HCT116 (cell line): ENCODE measurements at regions not wholly inside any gene's neighbourhood (a gene's known extent, or its start where the extent isn't known, plus 50 kb on each side); places are given as distances from the start of the nearest gene placed in this dataset.

Experiments
- ATAC-seq: fragments of 200-7000 bp; cut with Tn5 transposase; 2 replicates; pipeline ENCODE4 v1.9.1; 2020; ENCODE audit warnings: mild to moderate bottlenecking, moderate library complexity
- BruUV-seq: library from RNA; stranded (reverse); fragments of 400-500 nt; replicated peaks from 2 replicates; lab custom pipeline; 2021; lab: Mats Ljungman, UMichigan
- CTCF ChIA-PET: fragments of 300-600 bp; sonication (Branson Sonifier 250); formaldehyde crosslinking; loops from one replicate; lab custom pipeline; 2021; ENCODE audit warnings: antibody characterized with exemption; lab: Charles Lee
- POLR2A ChIA-PET: fragments of 300-600, 350-600 bp; sonication (Branson Sonifier 250); formaldehyde crosslinking; loops from one replicate; lab custom pipeline; 2021; ENCODE audit warnings: antibody characterized with exemption; lab: Charles Lee
- RAD21 ChIA-PET, 2 experiments: fragments of 300-600 bp; sonication (Branson Sonifier 250); formaldehyde crosslinking; loops; one replicate each; lab custom pipeline; 2023; ENCODE audit warnings: low total read pairs in 2 of 2; ENCODE audit not compliant: uncharacterized antibody in 2 of 2, unreplicated experiment in 2 of 2, low non-redundant PET in 1 of 2; lab: Charles Lee
- DNase-seq: peaks from one replicate; pipeline ENCODE4 v3.0.0-alpha.2; 2010; ENCODE audit warnings: low read depth, low spot score
- H2AFZ ChIP-seq: fragments of 200-600 bp; shearing (Covaris generic), sonication (generic); 2 replicates; pipeline ENCODE4 v1.6.1; 2017; ENCODE audit warnings: low read depth, mixed run types, mixed read lengths, antibody characterized with exemption, low read length; ENCODE audit not compliant: poor library complexity, severe bottlenecking
- H3K27ac ChIP-seq: 2 replicates; pipeline ENCODE4 v1.5.1; 2012; ENCODE audit warnings: low read depth, low read length
- H3K27me3 ChIP-seq: fragments of 200-600 bp; sonication (generic); 2 replicates; pipeline ENCODE4 v1.6.1; 2016; ENCODE audit warnings: mixed run types, low read length, mixed read lengths; ENCODE audit not compliant: insufficient read depth
- H3K36me3 ChIP-seq, 2 experiments: fragments of 200-500 bp in 1 of 2; fragments of 200-600 bp in 1 of 2; sonication (Bioruptor generic) in 1 of 2; sonication (generic) in 1 of 2; 2 replicates each; pipeline versions ENCODE4 v1.5.1 to v1.6.1; 2014 to 2016; ENCODE audit warnings: low read length in 2 of 2, inconsistent platforms in 1 of 2, mixed read lengths in 1 of 2, mixed run types in 1 of 2; ENCODE audit not compliant: insufficient read depth in 2 of 2, control insufficient read depth in 1 of 2
- H3K4me1 ChIP-seq, 2 experiments: fragments of 200-600 bp in 1 of 2; sonication (generic) in 1 of 2; 2 replicates each; pipeline versions ENCODE4 v1.5.1 to v1.6.1; 2012 to 2017; ENCODE audit warnings: low read length in 2 of 2, inconsistent platforms in 1 of 2, mild to moderate bottlenecking in 1 of 2, mixed read lengths in 1 of 2, mixed run types in 1 of 2, moderate library complexity in 1 of 2; ENCODE audit not compliant: insufficient read depth in 2 of 2, control insufficient read depth in 1 of 2
- H3K4me2 ChIP-seq: fragments of 200-600 bp; sonication (generic); 2 replicates; pipeline ENCODE4 v1.6.1; 2017; ENCODE audit warnings: mixed run types, low read length, mixed read lengths
- H3K4me3 ChIP-seq, 2 experiments: fragments of 200-600 bp in 1 of 2; sonication (generic) in 1 of 2; replicated peaks in 1 of 2; 2 replicates each; pipeline ENCODE4 v1.5.1; 2011 to 2016; ENCODE audit warnings: low read length in 2 of 2, control low read depth in 1 of 2, low read depth in 1 of 2, mild to moderate bottlenecking in 1 of 2, mixed read lengths in 1 of 2, mixed run types in 1 of 2
- H3K79me2 ChIP-seq: fragments of 200-600 bp; sonication (generic); 2 replicates; pipeline ENCODE4 v1.6.1; 2017; ENCODE audit warnings: mild to moderate bottlenecking, mixed run types, low read length, moderate library complexity, mixed read lengths; ENCODE audit not compliant: insufficient read depth
- H3K9ac ChIP-seq: fragments of 200-600 bp; sonication (generic); 2 replicates; pipeline ENCODE4 v1.6.1; 2016; ENCODE audit warnings: low read length, mixed read lengths
- H3K9me2 ChIP-seq: fragments of 200-600 bp; sonication (generic), shearing (Covaris generic); 2 replicates; pipeline ENCODE4 v1.6.1; 2017; ENCODE audit warnings: mixed run types, mild to moderate bottlenecking, moderate library complexity; ENCODE audit not compliant: insufficient read depth
- H3K9me3 ChIP-seq, 2 experiments: fragments of 200-500 bp in 1 of 2; fragments of 200-600 bp in 1 of 2; sonication (Bioruptor generic) in 1 of 2; sonication (generic) in 1 of 2; 2 replicates each; pipeline ENCODE4 v1.6.1; 2014 to 2017; ENCODE audit warnings: low read length in 2 of 2, mixed read lengths in 2 of 2, inconsistent platforms in 1 of 2, low read depth in 1 of 2, mild to moderate bottlenecking in 1 of 2, mixed run types in 1 of 2, moderate library complexity in 1 of 2; ENCODE audit not compliant: control insufficient read depth in 1 of 2, insufficient read depth in 1 of 2
- H4K20me1 ChIP-seq: fragments of 200-600 bp; sonication (generic), shearing (Covaris generic); 2 replicates; pipeline ENCODE4 v1.6.1; 2017; ENCODE audit warnings: mixed run types, mild to moderate bottlenecking, moderate library complexity; ENCODE audit not compliant: insufficient read depth
- ATF3 ChIP-seq: IDR thresholded peaks from 2 replicates; pipeline ENCODE4 v1.6.1; 2012
- CEBPB ChIP-seq: IDR thresholded peaks from 2 replicates; pipeline ENCODE4 v1.6.1; 2012; ENCODE audit warnings: low read depth
- EGR1 ChIP-seq: IDR thresholded peaks from 2 replicates; pipeline ENCODE4 v1.6.1; 2012; ENCODE audit warnings: low read depth
- ELF1 ChIP-seq: IDR thresholded peaks from 2 replicates; pipeline ENCODE4 v1.6.1; 2012; ENCODE audit warnings: low read depth, borderline replicate concordance
- EZH2 ChIP-seq: fragments of 200-600 bp; sonication (generic); IDR thresholded peaks from 2 replicates; pipeline ENCODE4 v1.6.1; 2017; ENCODE audit warnings: antibody characterized with exemption, mixed run types
- FOSL1 ChIP-seq: IDR thresholded peaks from 2 replicates; pipeline ENCODE4 v1.6.1; 2012; ENCODE audit warnings: low read depth
- JUND ChIP-seq: IDR thresholded peaks from 2 replicates; pipeline ENCODE4 v1.6.1; 2012
- MAX ChIP-seq: IDR thresholded peaks from 2 replicates; pipeline ENCODE4 v1.6.1; 2012
- POLR2A ChIP-seq: IDR thresholded peaks from 2 replicates; pipeline ENCODE4 v1.7.0; 2011; ENCODE audit warnings: borderline replicate concordance; ENCODE audit not compliant: insufficient read depth, insufficient read length; ENCODE audit errors: extremely low read depth
- POLR2AphosphoS5 ChIP-seq: IDR thresholded peaks from 2 replicates; pipeline ENCODE4 v1.6.1; 2011; ENCODE audit warnings: mild to moderate bottlenecking, low read depth, low read length, moderate library complexity
- RAD21 ChIP-seq: IDR thresholded peaks from 2 replicates; pipeline ENCODE4 v1.6.1; 2012; ENCODE audit warnings: low read depth, mild to moderate bottlenecking
- SP1 ChIP-seq: IDR thresholded peaks from 2 replicates; pipeline ENCODE4 v1.6.1; 2012; ENCODE audit warnings: low read depth
- SRF ChIP-seq: IDR thresholded peaks from 2 replicates; pipeline ENCODE4 v1.6.1; 2012; ENCODE audit warnings: low read depth
- YY1 ChIP-seq: IDR thresholded peaks from 2 replicates; pipeline ENCODE4 v1.6.1; 2011; ENCODE audit warnings: low read length, low read depth, moderate library complexity, mild to moderate bottlenecking; ENCODE audit not compliant: insufficient replicate concordance; ENCODE audit errors: extremely low read depth
- ZBTB33 ChIP-seq: IDR thresholded peaks from 2 replicates; pipeline ENCODE4 v1.6.1; 2011; ENCODE audit warnings: mild to moderate bottlenecking, low read length, moderate library complexity; ENCODE audit not compliant: insufficient replicate concordance; ENCODE audit errors: extremely low read depth
- ZNF274 ChIP-seq: fragments of 200-500 bp; sonication (Bioruptor generic); IDR thresholded peaks from 2 replicates; pipeline ENCODE4 v1.6.1; 2014; ENCODE audit warnings: mild to moderate bottlenecking, low read depth, low read length, inconsistent platforms
- intact Hi-C: fragments of 100-400 bp; cut with micrococcal nuclease; formaldehyde crosslinking; loops from 2 replicates; pipeline ENCODE4 v1.10.0; 2022
- TF ChIP-seq, protein P1 (sequence below): IDR thresholded peaks from 2 replicates; pipeline ENCODE4 v1.6.1; 2012; ENCODE audit warnings: low read depth

GRCh38 chr6:134438837-134439236 lies 120.9 kb upstream of the SGK1 start:
- H3K4me1 ChIP-seq = peaks cover 0 to 20% of the 10 kb centered on the region in 2 experiments; a peak in 2 of 4 replicates
- no TSS peak for BruUV-seq
- H3K27ac ChIP-seq = no peak overlapping the region
- H4K20me1 ChIP-seq = no peaks in the 10 kb centered on the region
- no peaks in the 10 kb centered on the region for H3K9me3 ChIP-seq
- RAD21 ChIA-PET = no interaction called here
- DNase-seq (no peak), ATAC-seq (no peak)
- intact Hi-C loops = no loop called here
- H3K36me3 ChIP-seq = no peaks in the 10 kb centered on the region
- TF ChIP-seq POLR2A (no peak), MAX (no peak), SP1 (no peak), EZH2 (no peak), YY1 (no peak), ZBTB33 (no peak), ELF1 (no peak), SRF (no peak), EGR1 (no peak), FOSL1 (no peak), JUND (no peak), ATF3 (no peak), RAD21 (no peak), CEBPB (no peak), ZNF274 (no peak), POLR2AphosphoS5 (no peak)
- TF ChIP-seq, protein P1, sequence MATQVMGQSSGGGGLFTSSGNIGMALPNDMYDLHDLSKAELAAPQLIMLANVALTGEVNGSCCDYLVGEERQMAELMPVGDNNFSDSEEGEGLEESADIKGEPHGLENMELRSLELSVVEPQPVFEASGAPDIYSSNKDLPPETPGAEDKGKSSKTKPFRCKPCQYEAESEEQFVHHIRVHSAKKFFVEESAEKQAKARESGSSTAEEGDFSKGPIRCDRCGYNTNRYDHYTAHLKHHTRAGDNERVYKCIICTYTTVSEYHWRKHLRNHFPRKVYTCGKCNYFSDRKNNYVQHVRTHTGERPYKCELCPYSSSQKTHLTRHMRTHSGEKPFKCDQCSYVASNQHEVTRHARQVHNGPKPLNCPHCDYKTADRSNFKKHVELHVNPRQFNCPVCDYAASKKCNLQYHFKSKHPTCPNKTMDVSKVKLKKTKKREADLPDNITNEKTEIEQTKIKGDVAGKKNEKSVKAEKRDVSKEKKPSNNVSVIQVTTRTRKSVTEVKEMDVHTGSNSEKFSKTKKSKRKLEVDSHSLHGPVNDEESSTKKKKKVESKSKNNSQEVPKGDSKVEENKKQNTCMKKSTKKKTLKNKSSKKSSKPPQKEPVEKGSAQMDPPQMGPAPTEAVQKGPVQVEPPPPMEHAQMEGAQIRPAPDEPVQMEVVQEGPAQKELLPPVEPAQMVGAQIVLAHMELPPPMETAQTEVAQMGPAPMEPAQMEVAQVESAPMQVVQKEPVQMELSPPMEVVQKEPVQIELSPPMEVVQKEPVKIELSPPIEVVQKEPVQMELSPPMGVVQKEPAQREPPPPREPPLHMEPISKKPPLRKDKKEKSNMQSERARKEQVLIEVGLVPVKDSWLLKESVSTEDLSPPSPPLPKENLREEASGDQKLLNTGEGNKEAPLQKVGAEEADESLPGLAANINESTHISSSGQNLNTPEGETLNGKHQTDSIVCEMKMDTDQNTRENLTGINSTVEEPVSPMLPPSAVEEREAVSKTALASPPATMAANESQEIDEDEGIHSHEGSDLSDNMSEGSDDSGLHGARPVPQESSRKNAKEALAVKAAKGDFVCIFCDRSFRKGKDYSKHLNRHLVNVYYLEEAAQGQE = no peak
- POLR2A ChIA-PET = no interaction called here
- H3K4me3 ChIP-seq = no peak overlapping the region
- no peaks in the 10 kb centered on the region for H3K79me2 ChIP-seq
- no peaks in the 10 kb centered on the region for H3K27me3 ChIP-seq
- H3K4me2 ChIP-seq = no peak overlapping the region
- H3K9ac ChIP-seq = no peak overlapping the region
- no peaks in the 10 kb centered on the region for H3K9me2 ChIP-seq
- CTCF ChIA-PET = no interaction called here
- H2AFZ ChIP-seq = no peak overlapping the region
